OCI-LY3 (cell line): ENCODE measurements at regions not wholly inside any gene's neighbourhood (a gene's known extent, or its start where the extent isn't known, plus 50 kb on each side); places are given as distances from the start of the nearest gene placed in this dataset.

Source experiments
- H2AFZ ChIP-seq: fragments of 200-600, 300-600 bp; shearing (Covaris generic); 2 replicates; pipeline ENCODE4 v1.6.0; 2014; ENCODE audit warnings: antibody characterized with exemption, low read depth, low read length
- H3K27ac ChIP-seq: fragments of 200-600, 300-600 bp; sonication (generic); 2 replicates; pipeline ENCODE4 v1.5.1; 2014; ENCODE audit warnings: mild to moderate bottlenecking, low read length, moderate library complexity, mixed read lengths
- H3K27me3 ChIP-seq: fragments of 200-600, 300-600 bp; sonication (generic); 2 replicates; pipeline ENCODE4 v1.6.1; 2014; ENCODE audit warnings: low read depth, low read length, mixed read lengths
- H3K36me3 ChIP-seq: fragments of 200-600, 300-600 bp; sonication (generic); replicated peaks from 2 replicates; pipeline ENCODE3; 2014; ENCODE audit warnings: low read depth, low read length, mixed read lengths
- H3K4me1 ChIP-seq: fragments of 300-600, 200-600 bp; sonication (generic); 2 replicates; pipeline ENCODE4 v1.6.1; 2014; ENCODE audit warnings: low read length, mixed read lengths
- H3K4me2 ChIP-seq: fragments of 200-600, 300-600 bp; sonication (generic); 2 replicates; pipeline ENCODE4 v1.6.1; 2014; ENCODE audit warnings: low read length, mixed read lengths
- H3K4me3 ChIP-seq: fragments of 300-600, 200-600 bp; sonication (generic); 2 replicates; pipeline ENCODE4 v1.5.1; 2014; ENCODE audit warnings: antibody characterized with exemption, mild to moderate bottlenecking, low read length, moderate library complexity
- H3K79me2 ChIP-seq: fragments of 300-600, 200-600 bp; shearing (Covaris generic); 2 replicates; pipeline ENCODE4 v1.6.1; 2014; ENCODE audit warnings: mild to moderate bottlenecking, low read length, mixed read lengths
- H3K9ac ChIP-seq: fragments of 300-600, 200-600 bp; shearing (Covaris generic); 2 replicates; pipeline ENCODE4 v1.6.0; 2014; ENCODE audit warnings: mild to moderate bottlenecking, low read length, moderate library complexity
- H3K9me3 ChIP-seq: fragments of 200-600, 300-600 bp; shearing (Covaris generic); 2 replicates; pipeline ENCODE4 v1.6.1; 2014; ENCODE audit warnings: low read length, mixed read lengths; ENCODE audit not compliant: insufficient read depth
- H4K20me1 ChIP-seq: fragments of 200-600, 300-600 bp; sonication (generic); 2 replicates; pipeline ENCODE4 v1.6.1; 2016; ENCODE audit warnings: low read length, mixed read lengths; ENCODE audit not compliant: insufficient read depth
- EZH2phosphoT487 ChIP-seq: fragments of 200-600 bp; shearing (Covaris generic); IDR thresholded peaks from 2 replicates; pipeline ENCODE4 v1.6.1; 2018; ENCODE audit warnings: antibody characterized with exemption, mixed run types, low read depth
- TF ChIP-seq, protein P1 (sequence below): fragments of 200-600, 300-600 bp; sonication (generic); IDR thresholded peaks from 2 replicates; pipeline ENCODE4 v1.5.1; 2014; ENCODE audit warnings: antibody characterized with exemption, low read length, low read depth

GRCh38 chr5:1651971-1652872 is 128.5 kb upstream of the LPCAT1 start:
- Histone ChIP-seq H3K9me3 (no peaks in the 10 kb centered on the region), H3K4me2 (no peak overlapping the region), H2AFZ (no peak overlapping the region), H4K20me1 (no peaks in the 10 kb centered on the region), H3K36me3 (no peaks in the 10 kb centered on the region), H3K27me3 (peaks cover 3% of the 10 kb centered on the region; the same call in 1 of the 2 replicates), H3K4me1 (peaks cover 7% of the 10 kb centered on the region), H3K4me3 (no peak overlapping the region), H3K9ac (no peak overlapping the region), H3K79me2 (no peaks in the 10 kb centered on the region), H3K27ac (no peak overlapping the region)
- TF ChIP-seq, protein P1, sequence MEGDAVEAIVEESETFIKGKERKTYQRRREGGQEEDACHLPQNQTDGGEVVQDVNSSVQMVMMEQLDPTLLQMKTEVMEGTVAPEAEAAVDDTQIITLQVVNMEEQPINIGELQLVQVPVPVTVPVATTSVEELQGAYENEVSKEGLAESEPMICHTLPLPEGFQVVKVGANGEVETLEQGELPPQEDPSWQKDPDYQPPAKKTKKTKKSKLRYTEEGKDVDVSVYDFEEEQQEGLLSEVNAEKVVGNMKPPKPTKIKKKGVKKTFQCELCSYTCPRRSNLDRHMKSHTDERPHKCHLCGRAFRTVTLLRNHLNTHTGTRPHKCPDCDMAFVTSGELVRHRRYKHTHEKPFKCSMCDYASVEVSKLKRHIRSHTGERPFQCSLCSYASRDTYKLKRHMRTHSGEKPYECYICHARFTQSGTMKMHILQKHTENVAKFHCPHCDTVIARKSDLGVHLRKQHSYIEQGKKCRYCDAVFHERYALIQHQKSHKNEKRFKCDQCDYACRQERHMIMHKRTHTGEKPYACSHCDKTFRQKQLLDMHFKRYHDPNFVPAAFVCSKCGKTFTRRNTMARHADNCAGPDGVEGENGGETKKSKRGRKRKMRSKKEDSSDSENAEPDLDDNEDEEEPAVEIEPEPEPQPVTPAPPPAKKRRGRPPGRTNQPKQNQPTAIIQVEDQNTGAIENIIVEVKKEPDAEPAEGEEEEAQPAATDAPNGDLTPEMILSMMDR = no peak
- TF ChIP-seq EZH2phosphoT487 = no peak

DNA sequence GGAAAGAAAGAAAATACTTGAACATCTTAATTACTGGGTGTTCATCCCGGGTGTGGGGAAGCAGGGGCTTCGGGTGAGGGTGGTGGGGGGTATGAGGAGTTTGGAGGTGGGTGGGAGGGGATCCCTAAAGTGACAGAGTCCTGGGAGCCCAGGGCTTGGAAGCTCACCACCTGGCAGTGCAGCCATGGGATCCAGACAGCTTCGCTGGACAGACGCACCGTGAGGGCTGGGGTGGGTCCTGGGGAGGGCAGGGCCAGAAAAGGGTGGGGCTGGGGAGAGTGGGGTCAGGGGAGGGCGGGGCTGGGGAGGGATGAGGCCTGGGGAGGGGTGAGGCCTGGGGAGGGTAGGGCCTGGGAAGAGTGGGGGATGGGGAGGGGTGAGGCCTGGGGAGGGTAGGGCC is 127.5 kb upstream of the LPCAT1 start:
- Histone ChIP-seq H3K4me3 (no peak overlapping the region), H3K27ac (no peak overlapping the region), H3K79me2 (no peaks in the 10 kb centered on the region), H2AFZ (no peak overlapping the region), H3K36me3 (no peaks in the 10 kb centered on the region), H3K4me2 (no peak overlapping the region), H3K9ac (no peak overlapping the region), H4K20me1 (no peaks in the 10 kb centered on the region), H3K27me3 (peaks cover 3% of the 10 kb centered on the region; the same call in 1 of the 2 replicates), H3K9me3 (no peaks in the 10 kb centered on the region), H3K4me1 (peaks cover 7% of the 10 kb centered on the region)
- no peak for TF ChIP-seq EZH2phosphoT487
- TF ChIP-seq, protein P1 = no peak

DNA sequence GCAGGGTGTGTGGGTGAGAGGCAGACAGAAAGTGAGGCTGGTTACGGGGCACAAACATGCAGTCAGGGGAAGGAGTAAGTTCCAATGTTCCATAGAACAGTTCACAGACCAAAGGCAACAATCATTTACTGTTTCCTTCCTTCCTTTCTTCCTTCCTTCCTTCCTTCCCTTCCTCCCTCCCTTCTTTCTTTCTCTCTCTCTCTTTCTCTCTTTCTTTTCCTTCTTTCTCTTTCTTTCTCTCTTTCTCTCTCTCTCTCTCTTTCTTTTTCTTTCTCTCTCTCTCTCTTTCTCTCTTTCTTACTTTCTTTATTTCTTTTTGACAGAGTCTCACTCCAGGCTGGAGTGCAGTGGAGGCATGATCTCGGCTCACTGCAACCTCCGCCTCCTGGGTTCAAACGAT is 125.8 kb upstream of the LPCAT1 start:
- Histone ChIP-seq H3K4me2 (no peak overlapping the region), H3K4me3 (no peak overlapping the region), H4K20me1 (no peaks in the 10 kb centered on the region), H3K4me1 (peaks cover 7% of the 10 kb centered on the region), H3K79me2 (no peaks in the 10 kb centered on the region), H3K36me3 (no peaks in the 10 kb centered on the region), H3K9me3 (no peaks in the 10 kb centered on the region), H2AFZ (no peak overlapping the region), H3K27ac (no peak overlapping the region), H3K9ac (no peak overlapping the region), H3K27me3 (peaks cover 6% of the 10 kb centered on the region; the same call in 1 of the 2 replicates)
- no peak for TF ChIP-seq EZH2phosphoT487
- TF ChIP-seq, protein P1 = no peak

DNA sequence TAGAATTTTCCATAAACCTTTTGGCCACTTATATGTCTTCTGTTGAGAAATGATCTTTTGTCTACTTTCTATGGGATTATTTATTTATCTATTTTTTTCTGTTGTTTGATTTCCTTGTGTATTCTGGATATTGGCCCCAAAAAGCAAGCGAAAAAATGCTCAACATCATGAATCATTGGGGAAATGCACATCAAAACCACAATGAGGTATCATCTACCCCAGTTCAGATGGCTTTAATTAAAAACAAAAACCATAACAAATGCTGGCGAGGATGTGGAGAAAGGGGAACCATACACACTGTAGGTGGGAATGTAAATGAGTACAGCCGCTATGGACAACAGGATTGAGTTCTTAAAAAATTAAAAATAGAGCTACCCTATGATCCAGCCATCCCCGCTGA is 125.0 kb upstream of the LPCAT1 start:
- H3K4me1 ChIP-seq = peaks cover 7% of the 10 kb centered on the region
- H3K9ac ChIP-seq = no peak overlapping the region

More for the DNA sequence above, 125.0 kb upstream of the LPCAT1 start:
- H2AFZ ChIP-seq = no peak overlapping the region
- H3K27me3 ChIP-seq = peaks cover 12% of the 10 kb centered on the region
- H3K79me2 ChIP-seq = no peaks in the 10 kb centered on the region
- H3K4me2 ChIP-seq = no peak overlapping the region
- no peaks in the 10 kb centered on the region for H3K36me3 ChIP-seq
- H3K9me3 ChIP-seq = no peaks in the 10 kb centered on the region
- no peak overlapping the region for H3K27ac ChIP-seq
- no peak overlapping the region for H3K4me3 ChIP-seq
- TF ChIP-seq, protein P1 = no peak
- TF ChIP-seq EZH2phosphoT487 = no peak
- H4K20me1 ChIP-seq = no peaks in the 10 kb centered on the region
